HepG2 (cell line): ENCODE measurements at regions not wholly inside any gene's neighbourhood (a gene's known extent, or its start where the extent isn't known, plus 50 kb on each side); places are given as distances from the start of the nearest gene placed in this dataset.

Experiments used
- ATAC-seq: fragments of 200-7000 bp; cut with Tn5 transposase; 3 replicates; pipeline ENCODE4 v1.9.1; 2020; ENCODE audit warnings: mild to moderate bottlenecking, moderate library complexity
- BruUV-seq: library from RNA; stranded (reverse); fragments of 400-500 nt; replicated peaks from 2 replicates; lab custom pipeline; 2021; lab: Mats Ljungman, UMichigan
- CTCF ChIA-PET: fragments of 300-600 bp; formaldehyde crosslinking; extraction: SDS; loops from one replicate; lab custom pipeline; 2021; ENCODE audit warnings: low total read pairs, inconsistent platforms, low intra/inter-chr PET ratio; lab: Yijun Ruan, JAX
- POLR2A ChIA-PET: fragments of 350-600 bp; sonication (Branson Sonifier 250); formaldehyde crosslinking; loops from one replicate; lab custom pipeline; 2020; ENCODE audit warnings: antibody characterized with exemption, inconsistent platforms; lab: Yijun Ruan, JAX
- DNase-seq: peaks from one replicate; pipeline ENCODE4 v3.0.0-alpha.2; 2015; ENCODE audit warnings: low spot score
- FAIRE-seq: peaks from 3 replicates; lab custom pipeline; 2011; peaks lifted over from hg19 to GRCh38; lab: Jason Lieb, UNC
- H2AFZ ChIP-seq: one replicate; pipeline ENCODE4 v1.6.1; 2011; ENCODE audit warnings: low read length, inconsistent platforms
- H3K27ac ChIP-seq: fragments of 300-600 bp; 3 replicates; pipeline ENCODE4 v1.8.0; 2011; ENCODE audit warnings: mixed run types, mild to moderate bottlenecking, mixed read lengths, low read length, inconsistent platforms; ENCODE audit not compliant: insufficient read depth; ENCODE audit errors: extremely low read length
- H3K27me3 ChIP-seq, 2 experiments: fragments of 200-600 bp in 1 of 2; 2 replicates in 1 of 2; 3 replicates in 1 of 2; pipeline versions ENCODE4 v1.6.0 to v1.8.0; 2011; ENCODE audit warnings: low read length in 2 of 2, mild to moderate bottlenecking in 2 of 2, moderate library complexity in 2 of 2, inconsistent platforms in 1 of 2; ENCODE audit not compliant: insufficient read depth in 2 of 2, control insufficient read depth in 1 of 2
- H3K36me3 ChIP-seq, 2 experiments: fragments of 200-600 bp in 1 of 2; replicated peaks in 1 of 2; 2 replicates in 1 of 2; 3 replicates in 1 of 2; pipeline versions ENCODE4 v1.5.1 to v1.8.0; 2011; ENCODE audit warnings: low read length in 2 of 2, inconsistent platforms in 1 of 2; ENCODE audit not compliant: insufficient read depth in 2 of 2, control insufficient read depth in 1 of 2
- H3K4me1 ChIP-seq: 2 replicates; pipeline ENCODE4 v1.5.1; 2012; ENCODE audit warnings: low read length, inconsistent platforms; ENCODE audit not compliant: insufficient read depth
- H3K4me2 ChIP-seq: 2 replicates; pipeline ENCODE4 v1.6.0; 2011; ENCODE audit warnings: low read depth, low read length, inconsistent platforms
- H3K4me3 ChIP-seq, 3 experiments: fragments of 200-600 bp in 1 of 3; sonication (generic), shearing (Covaris generic) in 1 of 3; replicated peaks in 1 of 3; 2 replicates each; pipeline ENCODE4 v1.5.1; 2011 to 2016; ENCODE audit warnings: low read length in 3 of 3, inconsistent platforms in 2 of 3, low read depth in 2 of 3, mild to moderate bottlenecking in 2 of 3, control low read depth in 1 of 3, mixed read lengths in 1 of 3; ENCODE audit not compliant: insufficient read depth in 1 of 3
- H3K79me2 ChIP-seq: one replicate; pipeline ENCODE4 v1.6.1; 2011; ENCODE audit warnings: low read length, inconsistent platforms; ENCODE audit not compliant: insufficient read depth
- H3K9ac ChIP-seq: 2 replicates; pipeline ENCODE4 v1.6.0; 2011; ENCODE audit warnings: mild to moderate bottlenecking, low read depth, low read length, inconsistent platforms; ENCODE audit not compliant: insufficient read depth
- H3K9me3 ChIP-seq: 2 replicates; pipeline ENCODE4 v1.5.1; 2012; ENCODE audit warnings: mild to moderate bottlenecking, low read length
- H4K20me1 ChIP-seq: 2 replicates; pipeline ENCODE4 v1.6.0; 2011; ENCODE audit warnings: inconsistent platforms, mild to moderate bottlenecking, low read length, moderate library complexity; ENCODE audit not compliant: insufficient read depth
- NKX3-1 ChIP-seq: sonication (generic); formaldehyde crosslinking; IDR thresholded peaks from 2 replicates; pipeline ENCODE4 v1.5.0; 2020; ENCODE audit warnings: missing genetic modification reagents
- RORA ChIP-seq: sonication (generic); formaldehyde crosslinking; IDR thresholded peaks from 2 replicates; pipeline ENCODE4 v1.5.0; 2020; ENCODE audit warnings: mild to moderate bottlenecking, missing genetic modification reagents, moderate library complexity
- SMAD9 ChIP-seq: sonication (generic); formaldehyde crosslinking; IDR thresholded peaks from 2 replicates; pipeline ENCODE4 v1.5.1; 2020; ENCODE audit warnings: mild to moderate bottlenecking, missing genetic modification reagents
- TARDBP ChIP-seq: sonication (generic); formaldehyde crosslinking; IDR thresholded peaks from 2 replicates; pipeline ENCODE4 v1.8.0; 2022; ENCODE audit warnings: mild to moderate bottlenecking, missing genetic modification reagents
- WIZ ChIP-seq: sonication (generic); formaldehyde crosslinking; IDR thresholded peaks from 2 replicates; pipeline ENCODE4 v1.5.1; 2020; ENCODE audit warnings: mild to moderate bottlenecking, missing genetic modification reagents
- ZFYVE20 ChIP-seq: sonication (generic); formaldehyde crosslinking; IDR thresholded peaks from 2 replicates; pipeline ENCODE4 v1.8.0; 2023; ENCODE audit warnings: low read depth, mild to moderate bottlenecking, moderate library complexity, missing genetic modification reagents, borderline replicate concordance
- whole genome bisulfite sequencing: methylation state at CpG from one replicate; pipeline ENCODE4 v1.1.6; 2017; ENCODE audit warnings: low lambda C conversion rate; 5-methylcytosine and 5-hydroxymethylcytosine counted together
- in situ Hi-C: cut with HindIII; loops from 2 replicates; pipeline ENCODE4 v1.10.0; 2017; ENCODE audit warnings: low pct_unique_long_range_greater_than_20kb; ENCODE audit not compliant: extremely low pct_ligation_motif_present
- intact Hi-C: fragments of 100-400 bp; cut with micrococcal nuclease; formaldehyde crosslinking; loops from one replicate; pipeline ENCODE4 v1.10.0; 2022; ENCODE audit not compliant: unreplicated experiment
- TF ChIP-seq, protein P1 (sequence below): sonication (generic); formaldehyde crosslinking; IDR thresholded peaks from 2 replicates; pipeline ENCODE4 v1.5.1; 2020; ENCODE audit warnings: mild to moderate bottlenecking, missing genetic modification reagents, moderate library complexity
- TF ChIP-seq, protein P2 (sequence below): sonication (generic); formaldehyde crosslinking; IDR thresholded peaks from 2 replicates; pipeline ENCODE4 v1.5.0; 2020; ENCODE audit warnings: mild to moderate bottlenecking, missing genetic modification reagents
- TF ChIP-seq, protein P3 (sequence below): IDR thresholded peaks from 2 replicates; pipeline ENCODE4 v1.4.0; 2020; ENCODE audit warnings: mild to moderate bottlenecking, missing genetic modification reagents

DNA sequence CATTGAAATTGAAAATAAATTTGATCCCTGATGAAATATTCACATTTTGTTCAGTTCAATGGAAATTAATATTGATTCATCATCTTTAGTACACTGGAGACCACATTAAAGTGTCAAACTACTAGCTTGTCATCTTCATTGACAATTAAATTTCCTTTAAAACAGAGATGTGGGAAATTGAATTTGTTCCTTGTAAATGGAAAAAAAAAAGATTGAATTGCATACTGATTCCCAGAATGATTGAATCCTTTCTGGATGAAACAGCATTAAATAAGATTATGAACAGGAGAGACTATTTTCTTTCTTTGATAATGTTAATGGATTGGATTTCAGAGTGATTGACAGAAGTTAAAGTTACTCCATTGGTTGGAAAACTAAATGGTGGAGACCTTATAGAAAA, 241.3 kb upstream of the CNTNAP2 start (continued):
- TF ChIP-seq SMAD9 (CRISPR knock-in tag), result no peak
- TF ChIP-seq, protein P1, sequence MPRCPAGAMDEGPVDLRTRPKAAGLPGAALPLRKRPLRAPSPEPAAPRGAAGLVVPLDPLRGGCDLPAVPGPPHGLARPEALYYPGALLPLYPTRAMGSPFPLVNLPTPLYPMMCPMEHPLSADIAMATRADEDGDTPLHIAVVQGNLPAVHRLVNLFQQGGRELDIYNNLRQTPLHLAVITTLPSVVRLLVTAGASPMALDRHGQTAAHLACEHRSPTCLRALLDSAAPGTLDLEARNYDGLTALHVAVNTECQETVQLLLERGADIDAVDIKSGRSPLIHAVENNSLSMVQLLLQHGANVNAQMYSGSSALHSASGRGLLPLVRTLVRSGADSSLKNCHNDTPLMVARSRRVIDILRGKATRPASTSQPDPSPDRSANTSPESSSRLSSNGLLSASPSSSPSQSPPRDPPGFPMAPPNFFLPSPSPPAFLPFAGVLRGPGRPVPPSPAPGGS (CRISPR knock-in tag), result no peak
- TF ChIP-seq, protein P2, sequence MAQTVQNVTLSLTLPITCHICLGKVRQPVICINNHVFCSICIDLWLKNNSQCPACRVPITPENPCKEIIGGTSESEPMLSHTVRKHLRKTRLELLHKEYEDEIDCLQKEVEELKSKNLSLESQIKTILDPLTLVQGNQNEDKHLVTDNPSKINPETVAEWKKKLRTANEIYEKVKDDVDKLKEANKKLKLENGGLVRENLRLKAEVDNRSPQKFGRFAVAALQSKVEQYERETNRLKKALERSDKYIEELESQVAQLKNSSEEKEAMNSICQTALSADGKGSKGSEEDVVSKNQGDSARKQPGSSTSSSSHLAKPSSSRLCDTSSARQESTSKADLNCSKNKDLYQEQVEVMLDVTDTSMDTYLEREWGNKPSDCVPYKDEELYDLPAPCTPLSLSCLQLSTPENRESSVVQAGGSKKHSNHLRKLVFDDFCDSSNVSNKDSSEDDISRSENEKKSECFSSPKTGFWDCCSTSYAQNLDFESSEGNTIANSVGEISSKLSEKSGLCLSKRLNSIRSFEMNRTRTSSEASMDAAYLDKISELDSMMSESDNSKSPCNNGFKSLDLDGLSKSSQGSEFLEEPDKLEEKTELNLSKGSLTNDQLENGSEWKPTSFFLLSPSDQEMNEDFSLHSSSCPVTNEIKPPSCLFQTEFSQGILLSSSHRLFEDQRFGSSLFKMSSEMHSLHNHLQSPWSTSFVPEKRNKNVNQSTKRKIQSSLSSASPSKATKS (CRISPR knock-in tag), result no peak
- TF ChIP-seq WIZ (CRISPR knock-in tag), result no peak
- TF ChIP-seq RORA (CRISPR knock-in tag), result no peak
- no peak for TF ChIP-seq NKX3-1

DNA sequence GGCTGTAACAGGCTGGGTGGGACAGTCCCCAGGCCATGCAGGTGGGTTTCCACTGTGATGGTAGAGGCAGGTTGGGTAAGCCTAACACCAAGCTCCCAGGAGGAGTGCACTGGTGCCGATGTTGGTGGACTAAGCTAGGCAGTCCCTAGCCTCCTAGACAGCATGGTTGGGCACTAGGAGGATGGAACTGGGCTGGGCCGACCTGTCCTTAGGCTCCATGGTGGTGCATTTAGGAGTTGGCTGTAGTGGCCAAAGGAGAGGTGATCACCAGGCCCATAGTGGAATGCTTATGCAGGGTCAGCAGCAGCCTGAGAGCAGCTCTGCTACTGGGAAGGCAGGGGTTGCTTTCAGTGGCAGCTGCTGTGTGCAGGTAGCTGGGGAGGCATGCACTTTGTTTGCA, 247.7 kb upstream of the CNTNAP2 start:
- no peak overlapping the region for H3K9ac ChIP-seq
- no peaks in the 10 kb centered on the region for H3K36me3 ChIP-seq
- no peak overlapping the region for H2AFZ ChIP-seq
- H3K4me2 ChIP-seq, result no peak overlapping the region
- peaks cover 91% of the 10 kb centered on the region for H3K9me3 ChIP-seq
- intact Hi-C loops (no loop called here), in situ Hi-C loops (no loop called here)
- H3K79me2 ChIP-seq, result no peaks in the 10 kb centered on the region
- H3K4me1 ChIP-seq, result no peaks in the 10 kb centered on the region
- H4K20me1 ChIP-seq, result no peaks in the 10 kb centered on the region
- no CpG with 5 or more reads among the region's 2 CpGs for WGBS
- ATAC-seq, result no peak
- BruUV-seq, result no TSS peak
- no peak for DNase-seq
- H3K27me3 ChIP-seq, result no peaks in the 10 kb centered on the region
- no peak overlapping the region for H3K4me3 ChIP-seq
- ChIA-PET POLR2A (no interaction called here), CTCF (no interaction called here)
- no peak overlapping the region for H3K27ac ChIP-seq
- no peak for FAIRE-seq
- TF ChIP-seq TARDBP (no peak), ZFYVE20 (no peak)
- TF ChIP-seq, protein P3, sequence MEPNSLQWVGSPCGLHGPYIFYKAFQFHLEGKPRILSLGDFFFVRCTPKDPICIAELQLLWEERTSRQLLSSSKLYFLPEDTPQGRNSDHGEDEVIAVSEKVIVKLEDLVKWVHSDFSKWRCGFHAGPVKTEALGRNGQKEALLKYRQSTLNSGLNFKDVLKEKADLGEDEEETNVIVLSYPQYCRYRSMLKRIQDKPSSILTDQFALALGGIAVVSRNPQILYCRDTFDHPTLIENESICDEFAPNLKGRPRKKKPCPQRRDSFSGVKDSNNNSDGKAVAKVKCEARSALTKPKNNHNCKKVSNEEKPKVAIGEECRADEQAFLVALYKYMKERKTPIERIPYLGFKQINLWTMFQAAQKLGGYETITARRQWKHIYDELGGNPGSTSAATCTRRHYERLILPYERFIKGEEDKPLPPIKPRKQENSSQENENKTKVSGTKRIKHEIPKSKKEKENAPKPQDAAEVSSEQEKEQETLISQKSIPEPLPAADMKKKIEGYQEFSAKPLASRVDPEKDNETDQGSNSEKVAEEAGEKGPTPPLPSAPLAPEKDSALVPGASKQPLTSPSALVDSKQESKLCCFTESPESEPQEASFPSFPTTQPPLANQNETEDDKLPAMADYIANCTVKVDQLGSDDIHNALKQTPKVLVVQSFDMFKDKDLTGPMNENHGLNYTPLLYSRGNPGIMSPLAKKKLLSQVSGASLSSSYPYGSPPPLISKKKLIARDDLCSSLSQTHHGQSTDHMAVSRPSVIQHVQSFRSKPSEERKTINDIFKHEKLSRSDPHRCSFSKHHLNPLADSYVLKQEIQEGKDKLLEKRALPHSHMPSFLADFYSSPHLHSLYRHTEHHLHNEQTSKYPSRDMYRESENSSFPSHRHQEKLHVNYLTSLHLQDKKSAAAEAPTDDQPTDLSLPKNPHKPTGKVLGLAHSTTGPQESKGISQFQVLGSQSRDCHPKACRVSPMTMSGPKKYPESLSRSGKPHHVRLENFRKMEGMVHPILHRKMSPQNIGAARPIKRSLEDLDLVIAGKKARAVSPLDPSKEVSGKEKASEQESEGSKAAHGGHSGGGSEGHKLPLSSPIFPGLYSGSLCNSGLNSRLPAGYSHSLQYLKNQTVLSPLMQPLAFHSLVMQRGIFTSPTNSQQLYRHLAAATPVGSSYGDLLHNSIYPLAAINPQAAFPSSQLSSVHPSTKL (CRISPR knock-in tag), result no peak
